ENCODE measurements at regions not wholly inside any gene's neighbourhood (a gene's known extent, or its start where the extent isn't known, plus 50 kb on each side); places are given as distances from the start of the nearest gene placed in this dataset.

- H3K4me1 Mint-ChIP-seq (ENCODE audit: low read depth), result no peaks in the 10 kb centered on the region
- no peak overlapping the region for H3K4me3 Mint-ChIP-seq
- no peak overlapping the region for H3K27ac Mint-ChIP-seq
- no peaks in the 10 kb centered on the region for H3K27me3 Mint-ChIP-seq (ENCODE audit: insufficient read depth)
- peaks cover 3% of the 10 kb centered on the region; the same call in 1 of the 2 replicates for H3K36me3 Mint-ChIP-seq (ENCODE audit: low read depth)
- TF ChIP-seq CTCF (IDR thresholded peaks at IDR 0.05), result no peak
- no peak for DNase-seq
- peaks cover 55% of the 10 kb centered on the region for H3K9me3 Mint-ChIP-seq
These were observed 319.1 kb downstream of the OXSM start for GRCh38 chr3:26108846-26109489.

- Mint-ChIP-seq H3K27me3 (ENCODE audit: insufficient read depth) (no peaks in the 10 kb centered on the region; the same call in 1 of the 2 replicates), H3K36me3 (ENCODE audit: low read depth) (no peaks in the 10 kb centered on the region; the same call in 1 of the 2 replicates), H3K9me3 (peaks cover 63% of the 10 kb centered on the region), H3K4me3 (no peak overlapping the region), H3K27ac (no peak overlapping the region), H3K4me1 (ENCODE audit: low read depth) (no peaks in the 10 kb centered on the region)
- no peak for DNase-seq
- TF ChIP-seq CTCF (IDR thresholded peaks at IDR 0.05), result no peak
These were observed 325.0 kb downstream of the OXSM start for GRCh38 chr3:26114851-26115250.

GRCh38 chr3:26118165-26118564, 328.3 kb downstream of the OXSM start:
- no peak overlapping the region for H3K4me3 Mint-ChIP-seq
- H3K4me1 Mint-ChIP-seq (ENCODE audit: low read depth), result no peaks in the 10 kb centered on the region
- no peak for DNase-seq
- no peak for TF ChIP-seq CTCF (IDR thresholded peaks at IDR 0.05)
- no peak overlapping the region for H3K27ac Mint-ChIP-seq
- no peaks in the 10 kb centered on the region; the same call in 1 of the 2 replicates for H3K27me3 Mint-ChIP-seq (ENCODE audit: insufficient read depth)
- H3K9me3 Mint-ChIP-seq, result peaks cover 58% of the 10 kb centered on the region
- H3K36me3 Mint-ChIP-seq (ENCODE audit: low read depth), result no peaks in the 10 kb centered on the region; the same call in 1 of the 2 replicates

GRCh38 chr3:26132942-26133341, 343.1 kb downstream of the OXSM start:
- DNase-seq, result no peak
- peaks cover 50% of the 10 kb centered on the region for H3K9me3 Mint-ChIP-seq
- H3K4me3 Mint-ChIP-seq, result no peak overlapping the region
- no peaks in the 10 kb centered on the region for H3K27me3 Mint-ChIP-seq (ENCODE audit: insufficient read depth)
- no peak for TF ChIP-seq CTCF (IDR thresholded peaks at IDR 0.05)
- H3K36me3 Mint-ChIP-seq (ENCODE audit: low read depth), result no peaks in the 10 kb centered on the region
- no peak overlapping the region for H3K27ac Mint-ChIP-seq
- no peaks in the 10 kb centered on the region for H3K4me1 Mint-ChIP-seq (ENCODE audit: low read depth)

GRCh38 chr3:26141296-26141695, 351.4 kb downstream of the OXSM start:
- H3K4me3 Mint-ChIP-seq, result no peak overlapping the region
- no peaks in the 10 kb centered on the region for H3K36me3 Mint-ChIP-seq (ENCODE audit: low read depth)
- peaks cover 57% of the 10 kb centered on the region for H3K9me3 Mint-ChIP-seq
- no peaks in the 10 kb centered on the region for H3K4me1 Mint-ChIP-seq (ENCODE audit: low read depth)
- H3K27ac Mint-ChIP-seq, result no peak overlapping the region
- TF ChIP-seq CTCF (IDR thresholded peaks at IDR 0.05), result no peak
- no peaks in the 10 kb centered on the region for H3K27me3 Mint-ChIP-seq (ENCODE audit: insufficient read depth)
- no peak for DNase-seq
